ENCODE measurements at regions not wholly inside any gene's neighbourhood (a gene's known extent, or its start where the extent isn't known, plus 50 kb on each side); places are given as distances from the start of the nearest gene placed in this dataset.

DNA sequence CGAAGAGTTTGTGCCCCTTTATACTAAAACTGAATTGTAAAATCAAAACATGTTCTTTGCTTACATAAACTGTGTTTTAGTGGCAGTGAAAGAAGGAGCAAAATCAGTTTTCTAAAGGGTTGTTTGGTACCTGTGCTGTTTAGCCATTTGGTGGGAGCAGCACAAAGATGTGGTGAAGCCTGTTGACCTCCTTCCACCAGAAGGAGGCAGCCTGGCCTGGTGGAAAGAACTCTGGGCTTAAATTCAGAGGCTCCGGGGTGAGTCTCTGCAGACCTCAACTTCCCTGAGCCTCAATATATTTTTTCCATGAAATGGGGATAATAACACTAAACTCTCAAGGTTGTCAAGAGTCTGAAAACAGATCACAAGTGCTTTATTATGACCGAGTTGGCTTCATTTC is 502.5 kb downstream of the VRK1 start:
- DNase-seq (ENCODE audit: low spot score): peak; percentile 11

DNA sequence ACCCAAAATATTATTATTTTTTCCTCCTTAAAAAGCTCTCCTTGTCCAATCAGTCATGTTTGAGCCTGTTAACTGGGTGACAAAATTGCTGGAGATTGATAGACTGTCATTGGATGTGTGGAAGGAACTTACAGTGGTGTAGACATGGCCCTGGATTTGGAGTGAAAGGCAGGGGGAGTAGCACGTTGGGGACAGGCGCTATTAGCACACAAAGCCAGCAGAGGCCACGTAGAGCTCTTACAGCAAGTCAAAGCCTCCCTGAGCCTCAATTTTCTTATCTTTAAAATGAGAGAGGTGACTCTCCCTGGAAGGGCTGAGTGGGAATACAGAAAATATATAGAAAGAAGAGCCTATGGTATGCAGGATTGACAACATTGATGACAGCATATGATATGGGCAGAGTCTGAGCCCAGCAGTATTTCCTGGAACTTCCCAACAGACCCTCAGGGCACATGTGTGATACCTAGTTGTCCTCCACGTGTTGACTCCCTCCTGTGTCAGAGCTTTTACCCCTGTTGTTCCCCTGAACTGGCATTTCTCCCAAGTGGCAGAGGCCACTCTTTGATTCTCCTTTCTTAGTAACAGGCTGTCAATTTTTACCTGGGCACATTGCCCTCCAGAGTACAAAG is 504.9 kb downstream of the VRK1 start:
- no peak for DNase-seq (ENCODE audit: low spot score)

DNA sequence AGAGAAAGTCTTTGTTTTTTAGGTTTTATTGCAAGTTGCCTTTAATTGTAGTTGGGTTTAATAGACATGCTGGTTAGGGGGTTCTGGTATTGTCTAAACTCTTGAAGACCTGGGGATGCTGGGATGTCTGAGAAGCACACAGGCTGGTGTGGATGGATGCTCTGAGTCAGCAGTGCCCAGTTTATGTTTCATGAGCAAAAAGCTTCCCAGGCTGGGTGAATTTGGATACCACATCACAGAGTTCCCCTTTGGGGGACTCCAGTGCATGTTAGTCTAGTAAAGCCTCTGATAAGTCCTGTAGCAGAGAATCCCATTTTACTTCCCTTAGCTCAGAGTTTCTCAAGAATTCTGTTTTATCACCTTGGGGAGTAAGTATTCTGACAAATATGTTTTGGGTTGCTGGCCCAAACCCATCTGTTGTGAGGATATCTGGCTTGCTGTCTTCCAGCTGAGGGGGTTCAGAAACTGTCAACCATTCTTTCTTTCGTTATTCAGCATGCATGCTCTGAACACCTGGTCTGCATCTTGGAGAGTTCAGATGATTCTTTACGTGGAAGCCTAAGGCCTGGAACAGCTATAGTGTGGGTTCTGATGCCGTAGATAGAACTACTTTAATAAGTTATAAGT is 509.1 kb downstream of the VRK1 start:
- no peak for DNase-seq (ENCODE audit: low spot score)

GRCh38 chr14:97306760-97307246 is 509.6 kb downstream of the VRK1 start:
- DNase-seq (ENCODE audit: low spot score): no peak

- no peak for DNase-seq (ENCODE audit: low spot score)
Observed at GRCh38 chr14:97311411-97311810, 514.2 kb downstream of the VRK1 start.

GRCh38 chr14:97312910-97313309 is 515.7 kb downstream of the VRK1 start:
- DNase-seq (ENCODE audit: low spot score): no peak

GRCh38 chr14:97315790-97316189 is 518.6 kb downstream of the VRK1 start:
- DNase-seq (ENCODE audit: low spot score): no peak

DNA sequence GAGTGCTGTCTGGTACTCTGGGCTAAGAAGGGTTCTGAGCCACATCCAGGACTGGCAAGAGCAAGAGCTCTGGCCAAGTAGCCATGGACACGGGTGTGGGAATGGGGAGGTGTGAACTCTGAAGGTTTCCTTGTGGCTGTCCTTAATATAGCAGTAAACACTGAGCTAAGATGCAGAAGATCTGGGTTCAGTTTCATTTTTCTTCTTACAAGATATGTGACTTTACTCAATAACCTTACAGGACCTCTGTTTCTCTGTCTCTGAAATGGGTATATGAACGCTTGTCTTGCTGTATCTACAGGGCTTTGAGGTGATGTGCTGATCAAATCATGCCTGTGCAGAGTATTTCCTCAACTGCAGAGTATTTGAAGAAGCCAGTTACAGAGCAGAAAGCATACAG is 521.2 kb downstream of the VRK1 start:
- no peak for DNase-seq (ENCODE audit: low spot score)

DNA sequence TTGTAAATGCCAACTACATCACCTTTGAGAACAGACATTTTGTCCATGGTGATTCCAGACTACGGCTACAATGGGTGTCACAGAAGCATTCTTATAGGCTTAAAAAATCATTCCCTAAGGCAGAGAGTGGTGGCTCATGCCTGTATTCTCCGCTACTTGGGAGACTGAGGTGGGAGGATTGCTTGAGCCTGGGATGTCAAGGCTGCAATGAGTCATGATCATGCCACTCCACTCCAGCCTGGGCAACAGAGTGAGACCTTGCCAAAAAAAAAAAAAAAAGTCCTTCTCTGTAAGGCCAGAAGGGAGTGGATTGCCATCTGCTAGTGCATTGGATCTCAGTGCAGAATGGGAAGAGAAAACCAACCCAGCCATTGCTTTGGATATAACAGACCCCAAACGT is 522.5 kb downstream of the VRK1 start:
- DNase-seq (ENCODE audit: low spot score): no peak

DNA sequence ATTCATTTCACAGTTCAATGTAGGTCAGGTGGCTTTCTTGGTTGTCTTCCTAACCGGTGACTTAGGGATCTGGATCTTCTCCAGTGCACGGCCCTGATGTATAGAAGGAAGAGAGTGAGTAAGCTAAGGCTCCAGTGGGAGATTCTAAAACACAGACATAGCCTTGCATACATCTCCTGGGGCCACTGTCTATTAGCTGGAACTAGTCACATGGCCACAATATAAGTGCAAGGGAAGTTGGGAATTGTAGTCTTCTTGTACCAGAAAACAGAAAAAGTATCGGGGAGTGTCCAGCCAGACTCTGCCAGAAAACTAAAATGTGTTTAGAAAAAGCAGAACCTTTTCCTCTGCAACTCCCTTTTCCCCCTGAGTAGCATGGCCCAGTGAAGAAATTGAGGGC is 531.6 kb downstream of the VRK1 start:
- DNase-seq (ENCODE audit: low spot score): no peak

GRCh38 chr14:97329701-97330100 is 532.5 kb downstream of the VRK1 start:
- no peak for DNase-seq (ENCODE audit: low spot score)

GRCh38 chr14:97331058-97331457 is 533.9 kb downstream of the VRK1 start:
- DNase-seq (ENCODE audit: low spot score): no peak

GRCh38 chr14:97331526-97331925 is 534.3 kb downstream of the VRK1 start:
- no peak for DNase-seq (ENCODE audit: low spot score)

GRCh38 chr14:97336179-97336578 is 539.0 kb downstream of the VRK1 start:
- no peak for DNase-seq (ENCODE audit: low spot score)

DNA sequence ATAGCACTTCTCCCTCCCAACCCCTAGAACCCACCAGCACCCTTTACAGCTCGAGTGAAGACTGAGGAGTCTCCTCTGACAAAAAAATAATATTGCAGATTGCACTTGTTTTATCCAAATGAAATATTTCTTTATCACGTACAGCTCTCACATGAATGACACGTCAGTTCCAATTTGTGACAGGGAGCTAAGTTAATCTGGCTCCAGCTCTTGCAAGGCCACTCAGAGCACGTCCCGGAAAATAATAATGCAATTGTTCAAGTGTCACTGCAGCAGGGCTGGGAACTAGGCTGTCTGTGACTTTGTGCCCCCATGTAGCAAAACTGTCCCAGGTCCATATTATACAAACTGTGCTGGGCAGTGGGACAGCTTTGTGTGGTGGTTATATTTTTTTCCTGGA is 539.6 kb downstream of the VRK1 start:
- DNase-seq (ENCODE audit: low spot score): peak; percentile 46

DNA sequence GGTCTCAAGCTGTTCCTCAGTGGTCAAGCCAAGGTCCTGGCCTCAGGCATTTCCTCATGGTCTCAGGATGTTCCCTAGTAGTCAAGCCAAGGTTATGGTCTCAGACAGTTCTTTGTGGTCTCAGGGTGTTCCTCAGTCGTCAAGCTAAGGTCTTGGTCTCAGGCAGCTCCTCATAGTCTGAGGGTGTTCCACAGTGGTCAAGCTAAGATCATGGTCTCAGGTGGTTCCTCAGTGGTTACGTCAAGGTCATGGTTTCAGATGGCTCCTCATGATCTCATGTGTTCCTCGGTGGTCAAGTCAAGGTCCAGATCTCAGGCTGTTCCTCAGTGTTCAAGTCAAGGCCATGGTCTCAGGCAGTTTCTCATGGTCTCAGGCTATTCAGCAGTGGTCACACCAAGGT is 540.1 kb downstream of the VRK1 start:
- no peak for DNase-seq (ENCODE audit: low spot score)

DNA sequence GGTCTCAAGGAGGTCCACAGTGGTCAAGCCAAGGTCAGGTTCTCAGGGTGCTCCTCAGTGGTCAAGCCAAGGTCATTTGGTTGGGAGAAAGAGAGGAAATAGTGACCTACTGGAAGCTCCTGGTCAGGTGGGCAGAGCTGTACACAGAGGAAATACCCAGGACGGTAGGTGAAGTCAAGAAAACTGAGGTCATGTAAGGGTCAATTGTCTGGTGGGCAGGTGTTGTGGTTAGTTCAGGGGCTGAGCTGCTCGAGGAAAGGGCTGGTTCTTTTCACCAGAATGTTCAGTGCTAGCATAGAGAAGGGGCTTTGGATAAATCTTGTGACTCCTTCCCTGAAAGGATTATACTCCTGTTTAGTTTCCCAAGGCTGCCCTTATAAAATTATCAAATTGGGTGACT is 540.5 kb downstream of the VRK1 start:
- DNase-seq (ENCODE audit: low spot score): no peak

DNA sequence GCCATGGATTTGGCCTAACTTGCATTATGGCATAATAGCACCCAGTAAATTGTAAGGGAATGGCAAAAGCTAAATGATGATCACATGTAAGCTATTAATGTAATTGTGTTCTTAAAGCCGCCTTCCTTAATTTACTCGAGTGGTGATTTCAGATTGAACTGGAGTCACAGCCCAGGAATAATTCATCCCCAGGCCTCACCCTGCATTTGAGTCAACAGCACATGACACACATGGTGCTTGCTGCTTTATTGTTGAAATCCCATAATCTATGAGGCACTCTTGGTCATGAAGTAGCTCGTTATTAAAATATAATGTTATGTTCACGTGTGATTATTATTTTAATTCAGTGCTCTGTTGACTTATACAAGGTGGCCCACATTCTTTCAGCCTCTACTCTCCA is 547.5 kb downstream of the VRK1 start:
- no peak for DNase-seq (ENCODE audit: low spot score)

GRCh38 chr14:97346675-97347074 is 549.5 kb downstream of the VRK1 start:
- DNase-seq (ENCODE audit: low spot score): no peak

- DNase-seq (ENCODE audit: low spot score): no peak
Observed at GRCh38 chr14:97349463-97349862, 552.3 kb downstream of the VRK1 start.

- DNase-seq (ENCODE audit: low spot score): no peak
Observed at GRCh38 chr14:97349946-97350345, 552.8 kb downstream of the VRK1 start.

DNA sequence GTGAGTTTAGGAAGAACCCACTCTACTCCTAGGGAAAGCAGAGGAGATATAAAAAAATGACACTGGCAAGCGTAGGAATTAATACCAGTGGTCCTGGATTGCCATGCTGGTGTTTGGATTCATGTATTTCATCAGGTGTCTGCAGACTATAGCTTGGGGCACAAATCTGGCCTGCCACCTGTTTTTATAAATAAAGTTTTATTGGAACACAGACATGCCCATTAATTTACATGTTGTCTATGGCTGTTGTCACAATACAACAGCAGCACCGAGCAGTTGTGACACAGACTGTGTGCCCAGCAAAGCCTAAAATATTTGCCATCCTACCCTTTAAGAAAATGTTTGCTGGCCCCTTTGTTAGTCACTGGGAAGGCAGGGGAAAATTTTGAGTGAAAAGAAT is 553.2 kb downstream of the VRK1 start:
- no peak for DNase-seq (ENCODE audit: low spot score)

DNA sequence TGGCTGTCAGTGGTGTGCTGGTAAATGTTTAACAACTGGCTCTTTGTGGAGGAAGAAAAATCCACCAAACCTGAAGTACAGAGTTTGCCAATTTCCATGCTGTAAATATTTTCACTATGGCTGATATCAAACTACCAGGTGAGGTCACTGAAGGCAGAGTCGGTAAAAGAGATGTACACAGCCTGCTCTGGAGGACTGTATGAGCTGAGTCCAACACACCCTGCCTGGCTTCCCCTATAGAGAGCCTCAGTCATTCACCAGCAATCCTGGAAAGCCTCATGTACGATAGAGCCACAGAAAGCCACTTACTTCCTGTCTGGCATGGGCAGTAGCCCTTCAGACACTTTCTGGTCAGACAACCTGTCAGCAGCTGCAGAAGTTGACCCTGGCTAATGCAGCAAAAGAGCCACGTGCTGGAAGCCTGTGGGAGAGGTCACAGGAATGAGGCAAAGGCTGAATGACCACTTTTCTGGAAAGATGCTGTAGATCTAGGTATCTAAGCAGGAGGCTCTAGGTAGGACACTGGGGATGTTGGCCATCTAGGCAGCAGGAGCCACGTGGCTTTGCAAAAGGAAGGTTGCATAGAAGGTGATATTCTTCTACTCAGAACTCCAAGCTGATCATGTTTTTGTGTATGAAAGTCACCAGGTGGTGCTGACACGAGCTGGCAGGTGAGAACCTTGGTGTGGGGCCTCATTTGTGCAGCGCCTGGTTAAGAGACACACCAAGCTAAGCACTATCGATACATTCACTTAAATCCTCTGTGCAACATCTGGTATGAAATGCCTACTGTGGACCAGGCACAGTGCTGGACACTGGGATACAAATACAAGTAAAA is 553.9 kb downstream of the VRK1 start:
- no peak for DNase-seq (ENCODE audit: low spot score)
